ENCODE measurements at regions not wholly inside any gene's neighbourhood (a gene's known extent, or its start where the extent isn't known, plus 50 kb on each side); places are given as distances from the start of the nearest gene placed in this dataset.

GRCh38 chr12:28620281-28620680, 430.0 kb downstream of the CCDC91 start:
- H3K27ac Mint-ChIP-seq = no peak overlapping the region
- no peak for DNase-seq
- H3K18ac ChIP-seq (ENCODE audit: insufficient read length, low read depth, low read length) = no peak overlapping the region
- H3K14ac ChIP-seq (ENCODE audit: insufficient read depth, low read length) = no peak overlapping the region
- no peak overlapping the region for H3K27ac ChIP-seq (ENCODE audit: insufficient read length, low read depth, low read length)
- H3K79me2 ChIP-seq (ENCODE audit: insufficient read depth, low read length) = no peaks in the 10 kb centered on the region
- no peak overlapping the region for H2BK120ac ChIP-seq (ENCODE audit: low read depth, low read length, poor library complexity, severe bottlenecking)
- H2BK12ac ChIP-seq (ENCODE audit: insufficient read length, low read depth, low read length) = no peak overlapping the region
- no peaks in the 10 kb centered on the region for H3K23me2 ChIP-seq (ENCODE audit: insufficient read length, low read depth, low read length, poor library complexity, severe bottlenecking)
- no peak overlapping the region for H2BK15ac ChIP-seq (ENCODE audit: low read depth, low read length)
- no peaks in the 10 kb centered on the region for H3K27me3 Mint-ChIP-seq (ENCODE audit: low read depth)
- H3K4me1 Mint-ChIP-seq = no peaks in the 10 kb centered on the region
- H2AK5ac ChIP-seq (ENCODE audit: insufficient read length, low read length) = no peak overlapping the region
- H3K4ac ChIP-seq (ENCODE audit: low read depth, low read length) = no peak overlapping the region
- H3K9me3 Mint-ChIP-seq = peaks cover 0 to 2% of the 10 kb centered on the region in 2 experiments; a peak in 2 of 5 replicates
- no peak overlapping the region for H3T11ph ChIP-seq (ENCODE audit: low read length)
- 0 out of 7 replicates have a peak, but pooled peaks cover 0 to 3% (median 0%) of the 10 kb centered on the region in 3 experiments for H3K36me3 Mint-ChIP-seq (ENCODE audit: insufficient read depth in 1 of 3, low read depth in 3 of 3)
- no peak overlapping the region for H4K8ac ChIP-seq (replicated peaks; ENCODE audit: insufficient read length, low read depth, low read length)
- H3K9me3 ChIP-seq (ENCODE audit: control insufficient read depth, low read depth, low read length) = no peaks in the 10 kb centered on the region
- no peak overlapping the region for H3K23ac ChIP-seq (ENCODE audit: insufficient read length, low read depth, low read length)
- no CpG with 5 or more reads among the region's 3 CpGs for WGBS (ENCODE audit: extremely low coverage, insufficient read length, low lambda C conversion rate)
- H2BK20ac ChIP-seq (ENCODE audit: low read depth, low read length, poor library complexity, severe bottlenecking) = no peak overlapping the region
- H4K20me1 ChIP-seq (ENCODE audit: control insufficient read depth, insufficient read depth, insufficient read length) = no peaks in the 10 kb centered on the region
- H3K4me1 ChIP-seq (ENCODE audit: insufficient read depth, low read length) = no peaks in the 10 kb centered on the region
- no peak for TF ChIP-seq CTCF (conservative IDR thresholded peaks at IDR 0.05)
- no peaks in the 10 kb centered on the region for H3K79me1 ChIP-seq (ENCODE audit: insufficient read depth, low read depth, low read length, poor library complexity, severe bottlenecking)
- no peak overlapping the region for H3K4me2 ChIP-seq (ENCODE audit: insufficient read depth, insufficient read length, low read length)
- no peak overlapping the region for H2AFZ ChIP-seq (ENCODE audit: low read length)
- H3K27me3 ChIP-seq (ENCODE audit: insufficient read depth, low read length) = no peaks in the 10 kb centered on the region
- H3K4me3 Mint-ChIP-seq = no peak overlapping the region
- H2BK5ac ChIP-seq (ENCODE audit: insufficient read length, low read length) = no peak overlapping the region
- no peak overlapping the region for H3K56ac ChIP-seq (ENCODE audit: insufficient read length, low read depth, low read length)
- H4K5ac ChIP-seq (ENCODE audit: insufficient read length, low read depth, low read length) = no peak overlapping the region
- H3K9ac ChIP-seq (ENCODE audit: extremely low read depth, insufficient read length, low read length) = no peak overlapping the region
- H4K91ac ChIP-seq (ENCODE audit: insufficient read length, low read depth, low read length) = no peak overlapping the region

All from H9 (cell line).